Neural cell (in vitro differentiated cells): ENCODE measurements at regions not wholly inside any gene's neighbourhood (a gene's known extent, or its start where the extent isn't known, plus 50 kb on each side); places are given as distances from the start of the nearest gene placed in this dataset.

Source experiments
- H2AFZ ChIP-seq: fragments of 200-600, 300-800 bp; sonication (generic), shearing (Covaris generic); 2 replicates; pipeline ENCODE4 v1.6.0; 2014; ENCODE audit warnings: low read depth, mild to moderate bottlenecking, antibody characterized with exemption, low read length, moderate library complexity
- H3F3A ChIP-seq: fragments of 200-600 bp; shearing (Covaris generic); 2 replicates; pipeline ENCODE4 v1.6.1; 2016; ENCODE audit warnings: mild to moderate bottlenecking, moderate library complexity, mixed read lengths, antibody characterized with exemption, low read length; ENCODE audit not compliant: insufficient read depth, poor library complexity, severe bottlenecking
- H3K27ac ChIP-seq: fragments of 200-600, 300-800 bp; sonication (generic), shearing (Covaris generic); 2 replicates; pipeline ENCODE4 v1.5.1; 2014; ENCODE audit warnings: mild to moderate bottlenecking, low read length, moderate library complexity
- H3K27me3 ChIP-seq: fragments of 300-800, 200-600 bp; sonication (generic), shearing (Covaris generic); 2 replicates; pipeline ENCODE4 v1.6.0; 2014; ENCODE audit warnings: mild to moderate bottlenecking, low read depth, low read length, moderate library complexity; ENCODE audit not compliant: insufficient read depth
- H3K36me3 ChIP-seq: fragments of 300-800, 200-600 bp; sonication (generic), shearing (Covaris generic); 2 replicates; pipeline ENCODE4 v1.5.1; 2014; ENCODE audit warnings: mild to moderate bottlenecking, antibody characterized with exemption, low read length, moderate library complexity; ENCODE audit not compliant: insufficient read depth
- H3K4me2 ChIP-seq: fragments of 300-800, 200-600 bp; sonication (generic), shearing (Covaris generic); 2 replicates; pipeline ENCODE4 v1.6.0; 2014; ENCODE audit warnings: mild to moderate bottlenecking, low read length
- H3K4me3 ChIP-seq: fragments of 300-800, 200-600 bp; sonication (generic), shearing (Covaris generic); 2 replicates; pipeline ENCODE4 v1.5.1; 2014; ENCODE audit warnings: mild to moderate bottlenecking, low read length, moderate library complexity
- H3K79me2 ChIP-seq: fragments of 200-600 bp; shearing (Covaris generic); replicated peaks from 2 replicates; pipeline ENCODE4 v1.6.0; 2014; ENCODE audit warnings: mild to moderate bottlenecking, low read length, moderate library complexity; ENCODE audit not compliant: insufficient read depth
- H3K9ac ChIP-seq: fragments of 300-800, 200-600 bp; sonication (generic), shearing (Covaris generic); 2 replicates; pipeline ENCODE4 v1.6.1; 2016; ENCODE audit warnings: mild to moderate bottlenecking, low read length, mixed read lengths
- H3K9me2 ChIP-seq: fragments of 200-600 bp; shearing (Covaris generic); 2 replicates; pipeline ENCODE4 v1.6.1; 2016; ENCODE audit warnings: mild to moderate bottlenecking, low read length, mixed read lengths; ENCODE audit not compliant: insufficient read depth
- H3K9me3 ChIP-seq: fragments of 200-600, 300-800 bp; sonication (generic), shearing (Covaris generic); 2 replicates; pipeline ENCODE4 v1.6.1; 2016; ENCODE audit warnings: mild to moderate bottlenecking, mixed run types, low read length, moderate library complexity, mixed read lengths
- H4K20me1 ChIP-seq: fragments of 200-600 bp; shearing (Covaris generic); 2 replicates; pipeline ENCODE4 v1.6.1; 2016; ENCODE audit warnings: mild to moderate bottlenecking, mixed run types; ENCODE audit not compliant: insufficient read depth
- CTCF ChIP-seq: fragments of 450-650 bp; IDR thresholded peaks from 2 replicates; pipeline ENCODE4 v1.5.1; 2014; ENCODE audit warnings: antibody characterized with exemption, mild to moderate bottlenecking, moderate library complexity; ENCODE audit not compliant: poor library complexity, severe bottlenecking
- EP300 ChIP-seq: fragments of 450-650 bp; conservative IDR thresholded peaks from 2 replicates; pipeline ENCODE4 v1.6.1; 2014; ENCODE audit warnings: antibody characterized with exemption, mild to moderate bottlenecking, moderate library complexity; ENCODE audit not compliant: poor library complexity, severe bottlenecking
- EZH2 ChIP-seq: fragments of 200-600, 300-800 bp; shearing (Covaris generic), sonication (generic); IDR thresholded peaks from 2 replicates; pipeline ENCODE4 v1.6.1; 2014; ENCODE audit warnings: antibody characterized with exemption, low read length, borderline replicate concordance, mild to moderate bottlenecking; ENCODE audit not compliant: insufficient read depth, poor library complexity, severe bottlenecking
- MXI1 ChIP-seq: fragments of 450-650 bp; conservative IDR thresholded peaks from 2 replicates; pipeline ENCODE4 v1.6.1; 2014; ENCODE audit warnings: antibody characterized with exemption, mild to moderate bottlenecking; ENCODE audit not compliant: poor library complexity, severe bottlenecking
- POLR2AphosphoS5 ChIP-seq: IDR thresholded peaks from 2 replicates; pipeline ENCODE4 v1.6.1; 2012
- RAD21 ChIP-seq: fragments of 450-650 bp; conservative IDR thresholded peaks from 2 replicates; pipeline ENCODE4 v1.6.1; 2014; ENCODE audit warnings: antibody characterized with exemption, mild to moderate bottlenecking, moderate library complexity
- SMC3 ChIP-seq: fragments of 450-650 bp; conservative IDR thresholded peaks from 2 replicates; pipeline ENCODE4 v1.6.1; 2014; ENCODE audit warnings: antibody characterized with exemption, mild to moderate bottlenecking, moderate library complexity; ENCODE audit not compliant: poor library complexity
- TAF1 ChIP-seq: IDR thresholded peaks from 2 replicates; pipeline ENCODE4 v1.6.1; 2012; ENCODE audit warnings: low read depth
- TF ChIP-seq, protein P1 (sequence below): IDR thresholded peaks from 2 replicates; pipeline ENCODE4 v1.6.1; 2012; ENCODE audit warnings: borderline replicate concordance

- Histone ChIP-seq H3K9ac (no peak overlapping the region), H2AFZ (no peak overlapping the region), H3K27me3 (no peaks in the 10 kb centered on the region), H3K27ac (no peak overlapping the region), H3F3A (no peaks in the 10 kb centered on the region), H3K9me2 (no peaks in the 10 kb centered on the region), H4K20me1 (no peaks in the 10 kb centered on the region), H3K4me3 (no peak overlapping the region), H3K36me3 (no peaks in the 10 kb centered on the region), H3K4me2 (no peak overlapping the region), H3K9me3 (no peaks in the 10 kb centered on the region), H3K79me2 (no peaks in the 10 kb centered on the region)
- TF ChIP-seq SMC3 (no peak), TAF1 (no peak), CTCF (no peak), POLR2AphosphoS5 (no peak), MXI1 (no peak), EP300 (no peak), RAD21 (no peak), EZH2 (no peak)
- TF ChIP-seq, protein P1, sequence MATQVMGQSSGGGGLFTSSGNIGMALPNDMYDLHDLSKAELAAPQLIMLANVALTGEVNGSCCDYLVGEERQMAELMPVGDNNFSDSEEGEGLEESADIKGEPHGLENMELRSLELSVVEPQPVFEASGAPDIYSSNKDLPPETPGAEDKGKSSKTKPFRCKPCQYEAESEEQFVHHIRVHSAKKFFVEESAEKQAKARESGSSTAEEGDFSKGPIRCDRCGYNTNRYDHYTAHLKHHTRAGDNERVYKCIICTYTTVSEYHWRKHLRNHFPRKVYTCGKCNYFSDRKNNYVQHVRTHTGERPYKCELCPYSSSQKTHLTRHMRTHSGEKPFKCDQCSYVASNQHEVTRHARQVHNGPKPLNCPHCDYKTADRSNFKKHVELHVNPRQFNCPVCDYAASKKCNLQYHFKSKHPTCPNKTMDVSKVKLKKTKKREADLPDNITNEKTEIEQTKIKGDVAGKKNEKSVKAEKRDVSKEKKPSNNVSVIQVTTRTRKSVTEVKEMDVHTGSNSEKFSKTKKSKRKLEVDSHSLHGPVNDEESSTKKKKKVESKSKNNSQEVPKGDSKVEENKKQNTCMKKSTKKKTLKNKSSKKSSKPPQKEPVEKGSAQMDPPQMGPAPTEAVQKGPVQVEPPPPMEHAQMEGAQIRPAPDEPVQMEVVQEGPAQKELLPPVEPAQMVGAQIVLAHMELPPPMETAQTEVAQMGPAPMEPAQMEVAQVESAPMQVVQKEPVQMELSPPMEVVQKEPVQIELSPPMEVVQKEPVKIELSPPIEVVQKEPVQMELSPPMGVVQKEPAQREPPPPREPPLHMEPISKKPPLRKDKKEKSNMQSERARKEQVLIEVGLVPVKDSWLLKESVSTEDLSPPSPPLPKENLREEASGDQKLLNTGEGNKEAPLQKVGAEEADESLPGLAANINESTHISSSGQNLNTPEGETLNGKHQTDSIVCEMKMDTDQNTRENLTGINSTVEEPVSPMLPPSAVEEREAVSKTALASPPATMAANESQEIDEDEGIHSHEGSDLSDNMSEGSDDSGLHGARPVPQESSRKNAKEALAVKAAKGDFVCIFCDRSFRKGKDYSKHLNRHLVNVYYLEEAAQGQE = no peak
Measured at GRCh38 chr1:181896824-181897223, 164.7 kb downstream of the ZNF648 start.

DNA sequence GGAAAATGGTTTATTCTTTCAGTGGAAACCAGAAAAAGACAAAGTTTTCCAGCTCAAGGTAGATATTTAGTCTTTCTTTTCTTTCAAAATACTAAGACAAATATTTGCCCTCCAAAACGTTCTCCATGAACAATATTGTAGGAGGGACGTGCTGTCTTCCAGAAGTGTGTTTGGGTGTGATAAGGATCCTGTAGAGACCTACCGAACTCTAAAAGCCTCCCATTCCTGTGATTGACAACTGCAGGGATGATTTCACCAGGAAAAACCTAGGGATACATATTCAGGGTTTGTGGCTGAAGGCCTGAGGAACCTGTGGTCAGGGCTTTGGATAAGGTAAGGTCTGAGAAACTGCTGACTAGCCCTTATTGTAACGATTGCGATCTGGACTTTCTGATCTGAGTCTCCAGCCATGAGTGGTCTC is 167.1 kb downstream of the ZNF648 start:
- H3K36me3 ChIP-seq = no peaks in the 10 kb centered on the region
- no peak overlapping the region for H3K4me3 ChIP-seq

More for the DNA sequence above, 167.1 kb downstream of the ZNF648 start:
- H2AFZ ChIP-seq = no peak overlapping the region
- H3F3A ChIP-seq = no peaks in the 10 kb centered on the region
- H3K9me3 ChIP-seq = no peaks in the 10 kb centered on the region
- H3K27me3 ChIP-seq = no peaks in the 10 kb centered on the region
- no peaks in the 10 kb centered on the region for H4K20me1 ChIP-seq
- no peak overlapping the region for H3K9ac ChIP-seq
- H3K9me2 ChIP-seq = no peaks in the 10 kb centered on the region
- H3K4me2 ChIP-seq = no peak overlapping the region
- H3K27ac ChIP-seq = no peak overlapping the region
- no peak for TF ChIP-seq POLR2AphosphoS5
- TF ChIP-seq TAF1 = no peak
- TF ChIP-seq, protein P1 = no peak
- TF ChIP-seq EZH2 = no peak
- no peak for TF ChIP-seq MXI1
- TF ChIP-seq SMC3 = no peak
- TF ChIP-seq EP300 = no peak
- TF ChIP-seq CTCF = no peak
- TF ChIP-seq RAD21 = no peak
- H3K79me2 ChIP-seq = no peaks in the 10 kb centered on the region
